C1 segment of cervical spinal cord (tissue), 14 donors: ENCODE measurements at regions not wholly inside any gene's neighbourhood (a gene's known extent, or its start where the extent isn't known, plus 50 kb on each side); places are given as distances from the start of the nearest gene placed in this dataset.

Experiments
- DNase-seq, 14 donors: peaks; one replicate each; lab custom pipeline; 2025; lab: John Stamatoyannopoulos, UW

DNA sequence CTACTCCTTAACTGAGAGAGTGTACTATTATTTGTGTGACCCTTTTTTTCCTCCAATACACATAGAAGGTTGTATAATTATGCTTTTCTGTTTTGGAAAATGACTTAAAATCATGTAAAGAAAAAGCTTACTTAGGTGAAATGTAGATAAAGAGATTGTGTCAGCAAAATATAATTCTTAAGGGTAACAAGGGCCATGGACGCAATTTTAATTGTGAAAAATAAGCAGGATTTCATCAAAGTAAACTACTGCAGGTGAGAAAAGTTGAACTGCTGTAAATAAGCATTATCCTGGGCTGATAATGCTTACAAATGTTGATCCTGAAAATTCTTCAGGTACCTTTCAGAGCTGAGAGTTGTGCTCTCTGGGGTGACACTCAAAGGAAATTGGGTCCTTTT, 141.5 kb downstream of the RPIA start:
- no peak for DNase-seq

GRCh38 chr2:88834376-88834775, 142.9 kb downstream of the RPIA start:
- DNase-seq = no peak

- no peak for DNase-seq
These were observed 143.4 kb downstream of the RPIA start for GRCh38 chr2:88834866-88835265.

DNA sequence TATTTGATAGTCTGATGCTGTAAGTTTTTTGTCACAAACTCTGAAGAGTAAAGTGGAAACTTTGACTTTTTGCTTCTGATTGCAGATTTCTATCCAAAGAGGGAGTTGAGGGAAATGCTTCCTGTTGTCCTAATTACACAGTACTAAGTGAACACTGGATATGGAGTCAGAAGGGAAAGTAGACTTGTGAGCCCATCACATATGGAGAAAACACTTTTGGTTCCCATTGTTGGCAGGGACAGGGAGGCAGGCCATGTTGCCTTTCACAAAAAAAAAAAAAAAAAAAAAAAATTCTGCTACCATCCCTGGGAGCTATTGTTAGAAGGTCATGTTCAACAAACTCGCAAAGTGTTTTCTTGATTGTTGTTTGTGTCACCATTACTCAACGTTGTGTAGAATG, 144.3 kb downstream of the RPIA start:
- DNase-seq = no peak

- DNase-seq = no peak
These were observed 144.9 kb downstream of the RPIA start for GRCh38 chr2:88836351-88836750.

DNA sequence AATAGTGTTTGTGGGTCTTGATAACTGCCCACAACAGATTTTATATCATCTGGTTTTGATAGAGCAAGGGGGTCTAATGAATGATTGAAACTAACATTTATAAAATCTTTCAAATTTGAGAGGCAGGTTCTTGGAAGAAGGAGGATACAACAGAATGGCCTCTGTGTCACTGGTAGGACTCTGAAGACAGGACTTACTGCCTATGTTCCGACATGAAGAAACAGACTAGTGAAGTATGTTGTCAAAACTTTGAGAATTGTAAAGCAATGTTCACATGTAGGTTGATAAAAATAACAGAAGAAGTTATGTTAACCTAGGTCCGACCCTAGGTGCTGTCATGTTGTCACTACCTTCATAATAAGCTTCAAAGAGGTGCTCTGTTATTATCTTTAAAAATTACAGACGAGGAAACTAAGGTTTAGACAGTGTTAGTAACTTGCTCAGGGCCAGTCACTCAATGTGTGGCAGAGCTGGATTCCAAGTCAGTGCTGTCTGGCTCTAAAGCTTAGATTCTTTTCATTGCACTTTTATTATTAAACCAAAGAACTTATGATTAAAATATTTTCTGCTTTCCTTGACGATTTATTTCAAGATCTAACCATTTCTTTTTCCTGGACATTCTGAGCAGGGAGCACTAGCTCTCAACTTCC, 146.2 kb downstream of the RPIA start:
- no peak for DNase-seq

DNA sequence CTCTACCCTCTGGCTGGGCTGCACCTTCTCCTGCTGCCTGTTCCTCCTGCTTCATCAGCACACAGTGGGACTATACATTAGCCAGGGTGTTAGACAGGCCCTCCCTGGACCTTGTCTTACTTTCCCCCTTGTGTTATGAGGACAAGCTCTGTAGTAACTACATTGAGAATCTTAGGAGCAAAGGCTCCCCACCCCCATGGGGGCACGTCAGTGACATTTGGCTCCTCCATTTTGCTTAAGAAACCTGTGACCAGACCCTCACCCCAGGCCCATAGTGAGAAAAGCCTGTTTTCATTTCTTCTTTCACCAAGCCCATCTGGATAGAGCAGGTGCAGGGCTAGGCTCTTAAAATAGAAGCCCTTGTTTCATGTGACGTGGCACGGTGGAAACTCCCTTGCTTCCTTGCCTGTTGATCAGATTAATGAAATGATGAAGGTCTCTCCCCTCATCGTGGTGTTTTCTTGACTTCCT, 146.7 kb downstream of the RPIA start:
- DNase-seq = no peak

DNA sequence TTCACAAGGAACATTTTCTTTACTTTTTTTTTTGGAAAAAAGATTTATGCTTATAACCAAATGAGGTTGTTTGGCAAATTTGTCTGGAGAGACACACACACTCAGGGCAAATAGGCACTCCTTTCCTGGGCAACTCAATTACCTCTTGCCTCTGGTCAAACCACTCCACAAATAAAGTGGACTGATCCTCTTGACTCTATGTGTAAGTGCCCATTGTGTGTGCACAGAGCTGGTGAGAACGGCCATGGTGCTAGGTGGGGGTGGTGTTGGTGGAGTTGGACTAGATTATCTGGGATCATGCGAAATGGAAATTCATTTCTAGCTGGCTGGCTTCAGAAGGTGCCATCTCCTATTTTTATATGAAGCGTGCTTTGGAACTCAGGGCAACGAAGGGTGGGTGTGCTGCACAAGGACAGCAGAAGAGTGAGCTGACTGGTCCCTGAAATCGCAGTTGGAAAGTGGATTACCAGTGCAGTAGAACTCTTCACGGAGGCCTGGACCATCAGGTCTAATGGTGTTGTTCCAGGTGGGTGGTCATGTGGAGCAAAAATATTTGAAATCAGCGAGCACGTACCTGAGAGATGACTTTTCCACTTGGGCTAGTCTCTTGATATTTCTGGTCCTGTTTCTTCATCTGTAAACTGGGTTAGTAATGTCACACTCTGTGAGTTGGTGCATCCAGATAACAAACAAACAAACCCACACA, 149.9 kb downstream of the RPIA start:
- no peak for DNase-seq

DNA sequence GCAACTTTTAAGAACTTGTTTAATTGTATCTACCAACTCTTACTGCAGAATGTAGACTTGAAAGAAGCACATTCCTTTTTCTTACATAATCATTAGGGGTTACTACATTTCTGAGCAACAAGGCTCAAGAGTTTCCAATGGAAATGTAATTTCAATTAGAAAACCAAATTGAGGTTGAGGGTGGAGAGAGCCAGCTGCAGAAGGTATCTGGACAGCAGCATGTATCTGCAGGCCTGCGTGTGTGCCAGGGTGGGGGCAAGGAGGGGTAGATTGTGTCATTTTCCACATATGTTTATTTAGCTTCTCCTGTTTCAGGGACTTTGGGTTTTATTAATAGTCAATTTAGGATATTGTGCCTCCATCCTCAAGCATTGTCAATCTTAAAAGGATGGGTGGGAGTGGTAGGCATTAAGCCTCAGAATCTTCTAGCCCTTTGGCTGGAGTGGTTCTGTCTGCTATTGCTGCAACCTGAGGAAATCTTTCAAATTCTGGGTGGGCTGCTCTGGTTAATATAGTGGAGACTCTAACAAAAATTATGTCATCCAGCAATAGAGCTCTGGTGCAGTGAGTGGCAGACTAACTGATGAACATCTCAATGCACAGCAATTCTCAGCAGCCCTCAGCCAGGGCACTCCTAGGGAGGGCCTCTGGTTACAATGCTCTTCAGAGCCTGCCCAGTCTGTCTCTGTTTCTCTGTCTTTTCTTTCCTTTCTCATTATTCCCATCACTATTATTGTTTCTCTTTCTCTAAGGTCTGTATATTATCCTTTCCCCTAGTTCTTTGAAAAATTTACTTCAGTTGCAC, 151.4 kb downstream of the RPIA start:
- DNase-seq = no peak

- no peak for DNase-seq
These were observed 152.2 kb downstream of the RPIA start for GRCh38 chr2:88843651-88844050.

GRCh38 chr2:88844960-88845359, 153.5 kb downstream of the RPIA start:
- no peak for DNase-seq

GRCh38 chr2:88845772-88846661, 154.5 kb downstream of the RPIA start:
- DNase-seq = no peak

- no peak for DNase-seq
These were observed 161.4 kb downstream of the RPIA start for GRCh38 chr2:88852753-88853402.

DNA sequence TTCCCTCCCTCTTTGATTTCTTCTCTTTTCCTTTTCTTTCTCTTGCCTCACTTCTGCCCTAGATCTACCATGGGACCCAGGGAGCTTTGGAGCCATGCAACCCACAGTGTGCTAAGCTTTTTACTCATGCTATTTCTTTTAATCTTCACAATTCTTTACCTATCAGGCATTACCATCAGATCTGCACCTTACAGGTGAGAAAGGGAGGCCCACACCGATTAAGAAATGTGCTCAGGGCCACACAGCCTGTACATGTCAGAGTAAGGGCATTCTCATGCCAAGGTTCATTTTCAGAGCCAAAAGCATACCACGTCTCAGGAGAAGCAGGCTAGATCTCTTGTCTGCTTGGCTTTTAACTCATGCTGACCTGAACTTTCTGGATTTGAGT, 161.9 kb downstream of the RPIA start:
- DNase-seq = no peak

GRCh38 chr2:88854528-88854927, 163.1 kb downstream of the RPIA start:
- no peak for DNase-seq

GRCh38 chr2:88855620-88856408, 164.3 kb downstream of the RPIA start:
- DNase-seq = no peak

GRCh38 chr2:88856409-88857135, 165.1 kb downstream of the RPIA start:
- no peak for DNase-seq

GRCh38 chr2:88857274-88857741, 165.8 kb downstream of the RPIA start:
- no peak for DNase-seq

DNA sequence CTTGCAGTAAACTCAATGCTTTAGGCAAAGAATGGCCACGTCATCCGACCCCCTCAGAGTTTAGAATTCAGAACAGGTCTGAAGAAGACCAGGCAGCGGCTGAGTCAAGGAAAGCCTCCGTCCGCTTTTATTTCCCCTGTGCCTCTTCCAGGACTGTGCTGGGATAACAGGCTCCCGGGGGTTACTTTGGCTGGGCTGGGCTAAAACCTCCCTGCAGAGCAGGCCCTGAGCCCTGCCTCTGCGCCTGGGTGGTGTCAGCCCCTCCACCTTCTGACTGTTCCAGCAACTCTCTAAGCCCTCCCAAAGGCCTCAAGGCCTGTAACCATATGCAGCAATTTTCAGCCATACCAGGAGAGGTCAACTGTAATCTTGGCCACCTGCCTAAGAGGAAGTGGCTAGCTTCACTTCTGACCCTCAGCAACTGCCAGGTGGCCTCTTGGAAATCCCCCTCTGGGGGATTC, 166.5 kb downstream of the RPIA start:
- no peak for DNase-seq
